Brain microvascular endothelial cell (primary cell): ENCODE measurements at regions not wholly inside any gene's neighbourhood (a gene's known extent, or its start where the extent isn't known, plus 50 kb on each side); places are given as distances from the start of the nearest gene placed in this dataset.

Experiments
- DNase-seq: peaks from one replicate; pipeline ENCODE4 v3.0.0-alpha.2; 2020
- H3K27ac ChIP-seq: fragments of 250-450 bp; sonication (Bioruptor Pico); 2 replicates; pipeline ENCODE4 v1.5.1; 2020; ENCODE audit warnings: mild to moderate bottlenecking, moderate library complexity
- H3K27me3 ChIP-seq: fragments of 250-450 bp; sonication (Bioruptor Pico); replicated peaks from 2 replicates; pipeline ENCODE4 v1.5.1; 2020; ENCODE audit warnings: mild to moderate bottlenecking
- H3K36me3 ChIP-seq: fragments of 250-450 bp; sonication (Bioruptor Pico); replicated peaks from 2 replicates; pipeline ENCODE4 v1.5.1; 2020; ENCODE audit warnings: mild to moderate bottlenecking
- H3K4me3 ChIP-seq: 2 replicates; pipeline ENCODE4 v1.5.1; 2011; ENCODE audit warnings: low read depth, mild to moderate bottlenecking, control low read depth, low read length, moderate library complexity
- CTCF ChIP-seq: IDR thresholded peaks from 2 replicates; pipeline ENCODE4 v1.5.1; 2011; ENCODE audit warnings: low read depth, mild to moderate bottlenecking, moderate library complexity, low read length, control low read depth, inconsistent platforms; ENCODE audit errors: missing control alignments
- in situ Hi-C: cut with HindIII; loops from 2 replicates; pipeline ENCODE4 v1.10.0; 2017; ENCODE audit warnings: low sequenced_read_pairs, low pct_ligation_motif_present

DNA sequence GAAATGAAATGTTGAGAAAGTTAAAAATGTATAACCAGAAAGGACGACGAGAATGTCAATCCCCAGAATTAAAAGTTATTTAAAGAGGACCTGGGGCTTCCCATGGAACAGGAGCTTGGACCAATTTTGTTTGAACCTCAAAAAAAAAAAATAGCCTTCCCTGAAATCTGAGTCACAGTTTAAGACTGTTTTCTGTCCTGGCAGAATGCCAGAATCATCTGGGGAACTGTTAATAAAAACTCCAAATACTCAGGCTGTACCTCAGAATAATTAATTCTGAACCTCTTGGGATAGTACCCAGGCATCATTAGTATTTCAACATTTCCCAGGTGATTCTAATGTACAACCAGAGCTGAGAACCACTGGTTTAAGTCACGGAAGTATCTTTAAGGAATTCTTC, 102.2 kb upstream of the SLCO6A1 start:
- no peak for TF ChIP-seq CTCF
- Histone ChIP-seq H3K4me3 (no peak overlapping the region), H3K27ac (no peak overlapping the region), H3K36me3 (no peaks in the 10 kb centered on the region), H3K27me3 (no peaks in the 10 kb centered on the region)
- in situ Hi-C loops, result no loop called here
- DNase-seq, result peak; percentile 3

DNA sequence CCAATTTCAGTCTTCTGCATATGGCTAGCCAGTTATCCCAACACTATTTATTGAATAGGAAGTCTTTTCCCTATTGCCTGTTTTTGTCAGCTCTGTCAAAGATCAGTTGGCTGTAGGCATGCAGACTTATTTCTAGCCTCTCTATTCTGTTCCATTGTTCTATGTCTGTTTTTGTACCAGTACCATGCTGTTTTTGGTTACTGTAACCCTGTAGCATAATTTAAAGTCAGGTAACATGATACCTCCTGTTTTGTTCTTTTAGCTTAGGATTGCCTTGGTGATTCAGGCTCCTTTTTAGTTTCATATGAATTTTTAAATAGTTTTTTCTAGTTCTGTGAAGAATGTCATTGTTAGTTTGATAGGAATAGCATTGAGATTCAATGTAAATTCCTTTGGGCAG, 104.9 kb upstream of the SLCO6A1 start:
- DNase-seq, result no peak
- H3K27ac ChIP-seq, result no peak overlapping the region
- in situ Hi-C loops, result no loop called here

DNA sequence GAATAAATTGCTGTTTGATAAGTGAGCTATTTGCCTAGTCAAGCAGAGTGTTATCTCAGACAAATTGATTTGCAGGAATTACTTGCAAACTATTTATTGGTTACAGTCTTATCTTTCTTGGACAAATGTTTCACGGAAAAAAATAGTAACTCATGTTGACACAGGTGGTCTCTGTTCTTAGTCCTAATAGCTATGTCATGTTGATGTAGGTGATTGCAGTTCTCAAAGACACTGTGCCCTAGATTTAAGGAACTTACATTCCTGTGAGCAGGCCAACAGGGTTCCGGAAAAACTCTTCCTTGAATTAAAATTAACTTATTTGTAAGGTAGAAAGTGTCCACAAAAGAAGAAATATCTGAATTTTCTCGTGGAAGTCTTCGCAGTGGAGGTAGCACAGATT, 109.6 kb upstream of the SLCO6A1 start:
- H3K27ac ChIP-seq, result no peak overlapping the region
- TF ChIP-seq CTCF, result no peak
- no peak for DNase-seq
- no peaks in the 10 kb centered on the region for H3K36me3 ChIP-seq
- H3K27me3 ChIP-seq, result no peaks in the 10 kb centered on the region
- H3K4me3 ChIP-seq, result no peak overlapping the region
- in situ Hi-C loops, result no loop called here

More for the DNA sequence above, 104.9 kb upstream of the SLCO6A1 start:
- no peaks in the 10 kb centered on the region for H3K27me3 ChIP-seq
- H3K36me3 ChIP-seq, result no peaks in the 10 kb centered on the region
- H3K4me3 ChIP-seq, result no peak overlapping the region
- TF ChIP-seq CTCF, result no peak

DNA sequence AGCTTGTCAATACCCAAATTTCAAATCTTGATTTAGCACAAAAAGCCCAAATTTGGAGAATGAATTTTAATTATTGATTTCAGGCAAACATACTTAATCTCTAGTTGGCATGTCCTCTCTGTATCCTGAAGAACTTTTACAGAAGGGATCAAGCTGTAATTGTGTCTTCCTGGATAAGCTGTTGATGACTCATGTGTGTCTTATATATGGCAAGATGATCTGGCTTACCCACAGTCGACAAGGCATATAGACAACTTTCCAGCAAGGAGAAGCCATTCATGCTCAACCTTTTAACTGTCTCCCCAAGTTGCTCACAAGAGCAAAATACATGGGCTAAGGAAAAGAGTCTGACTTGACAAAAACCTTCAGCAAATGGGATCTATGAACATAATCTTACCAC, 112.5 kb upstream of the SLCO6A1 start:
- Histone ChIP-seq H3K4me3 (no peak overlapping the region), H3K36me3 (no peaks in the 10 kb centered on the region), H3K27me3 (no peaks in the 10 kb centered on the region), H3K27ac (no peak overlapping the region)
- in situ Hi-C loops, result no loop called here
- no peak for TF ChIP-seq CTCF
- DNase-seq, result no peak

- in situ Hi-C loops, result no loop called here
- no peaks in the 10 kb centered on the region for H3K36me3 ChIP-seq
- no peak overlapping the region for H3K4me3 ChIP-seq
- DNase-seq, result no peak
- TF ChIP-seq CTCF, result no peak
- no peak overlapping the region for H3K27ac ChIP-seq
- H3K27me3 ChIP-seq, result no peaks in the 10 kb centered on the region
Measured at GRCh38 chr5:102613661-102614060, 114.9 kb upstream of the SLCO6A1 start.
